ENCODE measurements at regions not wholly inside any gene's neighbourhood (a gene's known extent, or its start where the extent isn't known, plus 50 kb on each side); places are given as distances from the start of the nearest gene placed in this dataset.

- H3K4me3 Mint-ChIP-seq: no peak overlapping the region
- no peaks in the 10 kb centered on the region for H3K36me3 Mint-ChIP-seq (ENCODE audit: insufficient read depth in 1 of 3, low read depth in 3 of 3)
- peaks cover 3% of the 10 kb centered on the region; the same call in 1 of the 2 replicates for H3K27me3 Mint-ChIP-seq (ENCODE audit: low read depth)
- Histone ChIP-seq H3K27me3 (ENCODE audit: insufficient read depth, low read length) (no peaks in the 10 kb centered on the region), H2BK120ac (ENCODE audit: low read depth, low read length, poor library complexity, severe bottlenecking) (no peak overlapping the region), H3K79me1 (ENCODE audit: insufficient read depth, low read depth, low read length, poor library complexity, severe bottlenecking) (no peaks in the 10 kb centered on the region), H2BK20ac (ENCODE audit: low read depth, low read length, poor library complexity, severe bottlenecking) (no peak overlapping the region), H4K5ac (ENCODE audit: insufficient read length, low read depth, low read length) (no peak overlapping the region), H2AK5ac (ENCODE audit: insufficient read length, low read length) (no peak overlapping the region), H3K23me2 (ENCODE audit: insufficient read length, low read depth, low read length, poor library complexity, severe bottlenecking) (no peaks in the 10 kb centered on the region), H4K91ac (ENCODE audit: insufficient read length, low read depth, low read length) (no peak overlapping the region), H3K4me1 (ENCODE audit: insufficient read depth, low read length) (peaks cover 2% of the 10 kb centered on the region; the same call in 1 of the 2 replicates), H4K8ac (replicated peaks; ENCODE audit: insufficient read length, low read depth, low read length) (no peak overlapping the region), H2BK5ac (ENCODE audit: insufficient read length, low read length) (no peak overlapping the region), H3K9me3 (ENCODE audit: control insufficient read depth, low read depth, low read length) (no peaks in the 10 kb centered on the region), H2BK12ac (ENCODE audit: insufficient read length, low read depth, low read length) (no peak overlapping the region), H3K14ac (ENCODE audit: insufficient read depth, low read length) (no peak overlapping the region), H3K9ac (ENCODE audit: extremely low read depth, insufficient read length, low read length) (no peak overlapping the region), H3K79me2 (ENCODE audit: insufficient read depth, low read length) (no peaks in the 10 kb centered on the region), H3K27ac (ENCODE audit: insufficient read length, low read depth, low read length) (no peak overlapping the region), H3T11ph (ENCODE audit: low read length) (no peak overlapping the region), H2BK15ac (ENCODE audit: low read depth, low read length) (no peak overlapping the region), H3K23ac (ENCODE audit: insufficient read length, low read depth, low read length) (no peak overlapping the region), H2AFZ (ENCODE audit: low read length) (no peak overlapping the region), H3K18ac (ENCODE audit: insufficient read length, low read depth, low read length) (no peak overlapping the region), H3K56ac (ENCODE audit: insufficient read length, low read depth, low read length) (no peak overlapping the region), H4K20me1 (ENCODE audit: control insufficient read depth, insufficient read depth, insufficient read length) (no peaks in the 10 kb centered on the region), H3K4me2 (ENCODE audit: insufficient read depth, insufficient read length, low read length) (no peak overlapping the region), H3K4ac (ENCODE audit: low read depth, low read length) (no peak overlapping the region)
- H3K9me3 Mint-ChIP-seq: no peaks in the 10 kb centered on the region
- DNase-seq: no peak
- H3K4me1 Mint-ChIP-seq: peaks cover 9 to 13% of the 10 kb centered on the region in 2 experiments
- H3K27ac Mint-ChIP-seq: no peak overlapping the region
- WGBS (ENCODE audit: extremely low coverage, insufficient read length, low lambda C conversion rate): no CpG with 5 or more reads among the region's 2 CpGs
- TF ChIP-seq, protein P1, sequence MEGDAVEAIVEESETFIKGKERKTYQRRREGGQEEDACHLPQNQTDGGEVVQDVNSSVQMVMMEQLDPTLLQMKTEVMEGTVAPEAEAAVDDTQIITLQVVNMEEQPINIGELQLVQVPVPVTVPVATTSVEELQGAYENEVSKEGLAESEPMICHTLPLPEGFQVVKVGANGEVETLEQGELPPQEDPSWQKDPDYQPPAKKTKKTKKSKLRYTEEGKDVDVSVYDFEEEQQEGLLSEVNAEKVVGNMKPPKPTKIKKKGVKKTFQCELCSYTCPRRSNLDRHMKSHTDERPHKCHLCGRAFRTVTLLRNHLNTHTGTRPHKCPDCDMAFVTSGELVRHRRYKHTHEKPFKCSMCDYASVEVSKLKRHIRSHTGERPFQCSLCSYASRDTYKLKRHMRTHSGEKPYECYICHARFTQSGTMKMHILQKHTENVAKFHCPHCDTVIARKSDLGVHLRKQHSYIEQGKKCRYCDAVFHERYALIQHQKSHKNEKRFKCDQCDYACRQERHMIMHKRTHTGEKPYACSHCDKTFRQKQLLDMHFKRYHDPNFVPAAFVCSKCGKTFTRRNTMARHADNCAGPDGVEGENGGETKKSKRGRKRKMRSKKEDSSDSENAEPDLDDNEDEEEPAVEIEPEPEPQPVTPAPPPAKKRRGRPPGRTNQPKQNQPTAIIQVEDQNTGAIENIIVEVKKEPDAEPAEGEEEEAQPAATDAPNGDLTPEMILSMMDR (conservative IDR thresholded peaks at IDR 0.05): no peak
Measured at GRCh38 chr13:43959291-43959690, 79.6 kb downstream of the LACC1 start.

Data from H9 (cell line).